ENCODE measurements at regions not wholly inside any gene's neighbourhood (a gene's known extent, or its start where the extent isn't known, plus 50 kb on each side); places are given as distances from the start of the nearest gene placed in this dataset.
A peak's percentile ranks its signal among the peaks of the same experiment; 100 is the strongest.

- no peak overlapping the region for H3K4me3 ChIP-seq (ENCODE audit: control insufficient read depth, low read depth, low read length)
- peak; percentile 16 for DNase-seq (ENCODE audit: low read depth)
- TF ChIP-seq CTCF (IDR thresholded peaks at IDR 0.05; ENCODE audit: control insufficient read depth, insufficient read depth, low read depth, low read length, missing control alignments): no peak
Measured at GRCh38 chr16:65876056-65876408, 490.5 kb upstream of the CDH5 start.

GRCh38 chr16:65875381-65876055 is 491.0 kb upstream of the CDH5 start:
- TF ChIP-seq CTCF (IDR thresholded peaks at IDR 0.05; ENCODE audit: control insufficient read depth, insufficient read depth, low read depth, low read length, missing control alignments): no peak
- no peak for DNase-seq (ENCODE audit: low read depth)

GRCh38 chr16:65869261-65869660 is 497.2 kb upstream of the CDH5 start:
- TF ChIP-seq CTCF (IDR thresholded peaks at IDR 0.05; ENCODE audit: control insufficient read depth, insufficient read depth, low read depth, low read length, missing control alignments): no peak
- DNase-seq (ENCODE audit: low read depth): no peak
- no peak overlapping the region for H3K4me3 ChIP-seq (ENCODE audit: control insufficient read depth, low read depth, low read length)

More at GRCh38 chr16:65875381-65876055, 491.0 kb upstream of the CDH5 start:
- H3K4me3 ChIP-seq (ENCODE audit: control insufficient read depth, low read depth, low read length): no peak overlapping the region

GRCh38 chr16:65867276-65867960 is 499.1 kb upstream of the CDH5 start:
- no peak for DNase-seq (ENCODE audit: low read depth)
- H3K4me3 ChIP-seq (ENCODE audit: control insufficient read depth, low read depth, low read length): no peak overlapping the region
- TF ChIP-seq CTCF (IDR thresholded peaks at IDR 0.05; ENCODE audit: control insufficient read depth, insufficient read depth, low read depth, low read length, missing control alignments): no peak

GRCh38 chr16:65863236-65863635 is 503.3 kb upstream of the CDH5 start:
- TF ChIP-seq CTCF (IDR thresholded peaks at IDR 0.05; ENCODE audit: control insufficient read depth, insufficient read depth, low read depth, low read length, missing control alignments): no peak
- no peak overlapping the region for H3K4me3 ChIP-seq (ENCODE audit: control insufficient read depth, low read depth, low read length)
- DNase-seq (ENCODE audit: low read depth): no peak

GRCh38 chr16:65861131-65861731 is 505.3 kb upstream of the CDH5 start:
- H3K4me3 ChIP-seq (ENCODE audit: control insufficient read depth, low read depth, low read length): no peak overlapping the region
- no peak for DNase-seq (ENCODE audit: low read depth)
- TF ChIP-seq CTCF (IDR thresholded peaks at IDR 0.05; ENCODE audit: control insufficient read depth, insufficient read depth, low read depth, low read length, missing control alignments): no peak

Measured in AG09309 (cell line).